DMS 273 (cell line): ENCODE measurements at regions not wholly inside any gene's neighbourhood (a gene's known extent, or its start where the extent isn't known, plus 50 kb on each side); places are given as distances from the start of the nearest gene placed in this dataset.

ENCODE experiments used
- DNase-seq: peaks from one replicate; lab custom pipeline; 2025; ENCODE audit not compliant: unreplicated experiment; lab: John Stamatoyannopoulos, UW

- DNase-seq: no peak
These were observed 65.3 kb upstream of the MLN start for GRCh38 chr6:33869121-33869520.

GRCh38 chr6:33868141-33868540 is 64.3 kb upstream of the MLN start:
- DNase-seq: no peak

- DNase-seq: peak; percentile 34
These were observed 61.8 kb upstream of the MLN start for GRCh38 chr6:33865478-33866077.

GRCh38 chr6:33863723-33864440 is 60.1 kb upstream of the MLN start:
- no peak for DNase-seq

- no peak for DNase-seq
These were observed 59.3 kb upstream of the MLN start for GRCh38 chr6:33863084-33863483.

GRCh38 chr6:33862536-33862935 is 58.7 kb upstream of the MLN start:
- no peak for DNase-seq

- peak; percentile 22 for DNase-seq
These were observed 57.9 kb upstream of the MLN start for GRCh38 chr6:33861722-33862121.

GRCh38 chr6:33860706-33861474 is 57.1 kb upstream of the MLN start:
- DNase-seq: no peak

GRCh38 chr6:33860006-33860405 is 56.2 kb upstream of the MLN start:
- DNase-seq: no peak

GRCh38 chr6:33858804-33859505 is 55.2 kb upstream of the MLN start:
- DNase-seq: no peak

- no peak for DNase-seq
These were observed 54.2 kb upstream of the MLN start for GRCh38 chr6:33857932-33858475.

- no peak for DNase-seq
These were observed 53.5 kb upstream of the MLN start for GRCh38 chr6:33857093-33857931.

GRCh38 chr6:33856655-33857054 is 52.9 kb upstream of the MLN start:
- no peak for DNase-seq

- DNase-seq: no peak
These were observed 52.3 kb upstream of the MLN start for GRCh38 chr6:33856031-33856590.

GRCh38 chr6:33854572-33855030 is 50.8 kb upstream of the MLN start:
- peak; percentile 87 for DNase-seq

GRCh38 chr6:33853736-33854135 is 49.9 kb upstream of the MLN start:
- DNase-seq: no peak
